HG02852 (cell line): ENCODE measurements at regions not wholly inside any gene's neighbourhood (a gene's known extent, or its start where the extent isn't known, plus 50 kb on each side); places are given as distances from the start of the nearest gene placed in this dataset.
"Not testable (repeated sequence)": the region's sequence is repeated elsewhere in the genome, so short reads cannot be mapped to it uniquely, and the experiment has no call there.

ENCODE experiments used
- ATAC-seq: cut with Tn5 transposase; IDR thresholded peaks from one replicate; pipeline ENCODE4 v1.9.1; 2021; ENCODE audit warnings: mild to moderate bottlenecking, moderate library complexity; ENCODE audit not compliant: unreplicated experiment

DNA sequence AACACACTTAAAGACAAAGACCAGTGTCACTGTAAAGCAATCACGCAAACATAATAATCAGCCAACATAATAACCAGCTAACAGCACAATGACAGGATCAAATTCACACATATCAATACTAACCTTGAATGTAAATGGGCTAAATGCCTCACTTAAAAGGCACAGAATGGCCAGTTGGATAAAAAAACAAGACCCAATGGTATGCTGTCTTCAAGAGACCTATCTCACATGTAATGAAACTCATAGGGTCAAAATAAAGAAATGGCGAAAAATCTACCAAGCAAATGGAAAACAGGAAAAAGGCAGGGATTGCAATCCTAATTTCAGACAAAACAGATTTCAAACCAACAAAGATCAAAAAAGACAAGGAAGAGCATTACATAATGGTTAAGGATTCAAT lies 78.2 kb upstream of the RAB12 start:
- ATAC-seq: not testable (repeated sequence)

DNA sequence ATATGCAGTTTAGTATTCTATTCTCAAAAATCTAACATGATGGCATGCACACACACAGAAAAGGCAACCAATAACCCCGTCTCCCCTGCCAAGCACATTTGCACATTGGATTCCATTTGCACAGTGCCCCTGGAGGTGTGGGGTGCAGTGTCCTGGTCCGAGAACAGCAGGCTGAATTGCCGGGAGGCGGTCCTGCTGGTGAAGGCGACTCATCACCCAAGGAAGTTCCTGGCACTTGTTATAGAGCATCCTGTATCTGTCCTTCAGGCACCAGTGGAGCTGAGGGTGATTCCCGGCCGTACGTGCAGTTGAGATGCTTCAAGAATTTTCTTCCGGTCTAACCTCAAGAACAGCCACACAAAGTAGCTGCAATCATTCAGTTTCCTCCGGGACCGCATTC lies 73.0 kb upstream of the RAB12 start:
- no peak for ATAC-seq

DNA sequence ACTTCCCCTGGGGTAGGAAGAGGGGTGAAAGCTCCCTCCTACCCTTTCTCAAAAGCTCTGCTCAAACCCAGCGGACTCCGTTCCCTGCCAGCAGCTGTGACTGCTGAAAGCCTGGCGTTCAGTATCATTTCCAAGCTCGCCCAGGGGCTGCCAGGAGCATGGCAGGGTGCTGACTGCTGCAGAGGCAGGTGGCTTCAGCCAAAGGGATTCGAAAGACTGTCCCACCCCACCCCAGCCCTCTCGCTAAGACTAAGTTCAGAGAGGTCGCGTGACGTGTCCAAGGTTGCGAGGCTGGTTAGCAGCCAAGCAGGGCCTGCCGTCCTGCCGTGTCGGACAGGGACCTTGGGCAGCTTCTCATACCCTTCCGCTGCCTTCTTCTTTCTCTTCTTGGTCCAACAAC lies 72.3 kb upstream of the RAB12 start:
- ATAC-seq: no peak

DNA sequence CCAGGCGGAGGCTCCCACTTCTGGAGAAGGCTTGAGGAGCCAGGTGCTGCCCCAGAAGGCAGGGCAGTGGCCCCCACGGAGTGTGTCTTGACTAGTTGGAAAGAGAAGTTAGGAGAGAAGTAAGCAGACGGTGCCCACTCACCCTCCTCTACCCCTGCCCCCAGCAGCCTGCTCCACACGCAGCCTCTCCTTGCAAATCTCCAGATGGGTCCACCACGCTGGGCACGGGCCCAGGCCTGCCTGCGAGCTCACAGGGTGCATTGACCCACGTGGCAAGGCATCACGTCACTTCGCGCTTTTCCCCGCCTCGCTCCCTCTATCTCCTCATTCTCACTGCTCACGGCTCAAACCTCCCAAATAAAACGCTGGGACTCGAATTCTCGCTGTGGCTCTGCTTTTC lies 71.8 kb upstream of the RAB12 start:
- ATAC-seq: no peak

- ATAC-seq: no peak
Observed at GRCh38 chr18:8538935-8539334, 70.3 kb upstream of the RAB12 start.

GRCh38 chr18:8546677-8547076 lies 62.6 kb upstream of the RAB12 start:
- no peak for ATAC-seq

GRCh38 chr18:8548186-8548585 lies 61.1 kb upstream of the RAB12 start:
- no peak for ATAC-seq

GRCh38 chr18:8549254-8549757 lies 59.9 kb upstream of the RAB12 start:
- no peak for ATAC-seq

- no peak for ATAC-seq
Observed at GRCh38 chr18:8552151-8552550, 57.1 kb upstream of the RAB12 start.

GRCh38 chr18:8554354-8554753 lies 54.9 kb upstream of the RAB12 start:
- no peak for ATAC-seq

DNA sequence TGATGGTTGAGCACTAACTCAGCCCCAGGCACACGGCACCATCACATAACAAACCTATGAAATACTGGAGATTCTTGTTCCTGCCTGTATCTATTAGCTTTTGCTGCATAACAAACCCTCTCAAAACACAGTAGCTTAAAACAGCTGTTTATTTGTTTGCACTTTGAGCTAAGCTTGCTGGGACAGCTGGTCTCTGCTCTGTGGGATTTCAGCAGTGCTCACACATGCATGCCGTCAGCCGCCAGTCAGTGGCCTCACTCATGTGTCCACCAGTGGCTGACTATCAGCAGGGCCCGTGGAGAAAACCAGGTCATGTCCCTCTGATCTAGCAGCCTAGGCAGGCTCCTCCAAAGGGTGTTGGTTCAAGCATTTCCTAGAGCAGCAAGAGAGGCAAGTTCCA lies 52.8 kb upstream of the RAB12 start:
- ATAC-seq: no peak
